Stimulated activated CD8-positive, alpha-beta memory T cell treated with anti-CD3 and anti-CD28 coated beads, Interleukin-2, amount 100 ng/mL, for 48 hours (primary cell): ENCODE measurements at regions not wholly inside any gene's neighbourhood (a gene's known extent, or its start where the extent isn't known, plus 50 kb on each side); places are given as distances from the start of the nearest gene placed in this dataset.

ENCODE experiments used
- DNase-seq, 2 donors: peaks; one replicate each; pipeline ENCODE4 v3.0.0-alpha.2; 2020; ENCODE audit warnings: low read depth in 2 of 2

GRCh38 chr21:24225431-24225830 is 1381.8 kb downstream of the MRPL39 start:
- no peak for DNase-seq

GRCh38 chr21:24224422-24224821 is 1382.9 kb downstream of the MRPL39 start:
- no peak for DNase-seq

GRCh38 chr21:24223624-24224023 is 1383.7 kb downstream of the MRPL39 start:
- no peak for DNase-seq

DNA sequence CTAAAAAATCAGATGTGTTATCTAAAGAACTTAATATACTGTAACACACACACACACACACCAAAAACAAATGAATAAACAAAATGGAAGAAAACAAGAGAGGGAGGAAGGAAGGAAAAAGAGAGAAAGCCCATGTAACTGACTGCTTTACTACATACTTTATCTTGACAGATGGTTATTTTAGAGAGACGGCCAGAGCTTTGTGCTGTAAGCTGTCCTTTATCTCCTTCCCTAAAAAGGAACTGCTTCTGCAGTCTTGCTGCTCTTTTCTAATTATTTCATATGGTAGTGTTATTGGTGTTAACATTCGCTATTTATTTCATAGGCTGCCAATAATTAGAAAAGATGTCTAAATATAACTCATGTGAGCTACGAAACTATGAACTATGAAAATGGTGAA is 1384.6 kb downstream of the MRPL39 start:
- no peak for DNase-seq

DNA sequence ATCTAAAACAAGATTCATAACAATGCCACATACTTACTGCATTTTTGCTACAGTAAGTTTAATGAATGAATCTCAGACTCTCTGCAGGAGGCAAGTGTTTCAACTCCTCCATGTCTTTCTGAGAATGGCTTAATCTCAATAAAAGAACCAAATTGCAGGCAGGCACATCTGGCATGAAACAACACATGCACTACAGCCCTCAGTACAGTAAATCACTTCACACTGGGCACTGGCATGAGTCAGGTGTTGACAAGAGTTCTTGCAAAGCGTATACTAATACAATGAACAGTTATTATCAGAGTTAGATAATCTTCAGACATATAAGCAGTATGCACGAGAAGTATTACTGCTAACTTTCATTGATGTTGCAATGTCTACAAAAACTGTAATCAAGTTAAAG is 1386.8 kb downstream of the MRPL39 start:
- DNase-seq, result no peak

- DNase-seq, result no peak
These were observed 1390.1 kb downstream of the MRPL39 start for GRCh38 chr21:24217151-24217550.

GRCh38 chr21:24210130-24210529 is 1397.2 kb downstream of the MRPL39 start:
- no peak for DNase-seq

GRCh38 chr21:24208562-24209260 is 1398.6 kb downstream of the MRPL39 start:
- no peak for DNase-seq

GRCh38 chr21:24205319-24205718 is 1402.0 kb downstream of the MRPL39 start:
- no peak for DNase-seq

DNA sequence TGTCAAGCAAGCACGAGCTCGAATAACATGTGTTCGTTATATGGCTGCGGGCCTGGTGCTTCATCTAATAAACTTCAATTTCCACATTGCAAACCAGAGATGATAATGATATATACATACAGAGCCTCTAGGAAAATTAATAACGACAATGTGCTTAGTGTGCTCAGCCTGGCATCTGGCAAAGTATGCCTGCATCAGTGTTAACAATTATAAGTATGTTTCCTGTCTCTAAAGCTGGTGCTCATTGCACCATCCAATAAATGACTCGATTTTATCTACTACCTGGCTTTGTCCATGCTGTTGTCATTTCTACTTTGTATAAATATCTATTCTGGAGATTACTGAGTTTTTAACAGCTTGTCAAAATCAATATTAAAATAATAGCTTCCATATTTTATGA is 1402.6 kb downstream of the MRPL39 start:
- no peak for DNase-seq

- DNase-seq, result no peak
These were observed 1407.2 kb downstream of the MRPL39 start for GRCh38 chr21:24200052-24200451.

DNA sequence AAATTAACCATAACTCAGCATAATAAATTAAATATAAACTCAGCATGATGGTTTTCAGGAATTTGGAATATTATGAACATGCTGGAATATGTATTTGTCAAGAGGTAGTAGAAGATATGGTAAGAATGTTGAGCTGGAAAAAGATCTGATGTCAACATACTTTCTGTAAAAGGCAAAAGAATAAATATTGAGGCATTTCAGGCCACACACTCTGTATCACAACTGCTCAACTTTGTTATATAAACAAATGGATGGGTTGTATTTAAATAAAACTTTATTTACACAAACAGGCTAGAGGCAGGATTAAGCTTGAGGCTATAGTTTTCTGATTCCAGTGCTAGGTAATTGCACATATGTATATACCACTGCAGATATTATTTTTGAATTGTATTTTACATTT is 1409.4 kb downstream of the MRPL39 start:
- no peak for DNase-seq

GRCh38 chr21:24197132-24197643 is 1410.1 kb downstream of the MRPL39 start:
- no peak for DNase-seq

GRCh38 chr21:24188506-24188905 is 1418.8 kb downstream of the MRPL39 start:
- no peak for DNase-seq

- DNase-seq, result no peak
These were observed 1424.2 kb downstream of the MRPL39 start for GRCh38 chr21:24183077-24183476.

DNA sequence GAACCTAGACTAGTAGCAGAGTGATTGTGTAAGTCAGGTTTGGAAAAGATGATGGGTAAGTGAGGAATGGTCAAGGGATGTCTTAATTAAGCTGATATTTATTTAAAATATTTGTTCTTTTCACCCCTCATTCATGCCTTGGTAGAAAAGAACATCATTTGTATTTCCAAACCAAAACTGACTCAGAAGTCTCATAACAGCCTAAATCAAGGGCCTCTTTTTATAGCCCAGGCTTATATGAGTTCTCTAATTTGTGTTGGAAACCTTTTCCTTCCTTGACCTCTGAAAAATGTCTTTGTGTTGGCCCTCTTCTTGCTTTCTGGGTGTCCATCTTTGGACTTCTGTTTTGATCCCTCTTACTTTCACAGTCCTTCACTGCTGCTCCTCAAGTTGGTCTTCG is 1428.2 kb downstream of the MRPL39 start:
- DNase-seq, result no peak

- DNase-seq, result no peak
These were observed 1432.2 kb downstream of the MRPL39 start for GRCh38 chr21:24175106-24175505.

DNA sequence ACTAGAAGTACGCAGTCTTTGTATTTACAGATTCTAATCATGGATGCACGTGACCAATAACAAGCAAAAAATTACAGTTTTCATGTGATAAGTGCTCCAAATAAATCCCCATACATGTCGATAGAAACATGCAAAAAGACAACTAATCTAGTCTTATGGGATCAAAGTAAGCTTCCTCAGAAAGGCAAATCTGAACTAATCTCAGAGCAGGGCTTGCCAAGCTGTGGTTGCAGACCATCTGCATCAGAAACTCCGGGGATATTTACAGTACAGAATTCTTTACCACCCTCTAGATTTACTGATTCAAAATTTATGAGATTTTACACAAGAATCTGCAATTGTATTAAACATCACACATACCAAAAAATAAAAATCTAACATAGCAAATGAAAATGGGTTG is 1435.5 kb downstream of the MRPL39 start:
- DNase-seq, result no peak

- no peak for DNase-seq
These were observed 1443.7 kb downstream of the MRPL39 start for GRCh38 chr21:24163539-24163938.

DNA sequence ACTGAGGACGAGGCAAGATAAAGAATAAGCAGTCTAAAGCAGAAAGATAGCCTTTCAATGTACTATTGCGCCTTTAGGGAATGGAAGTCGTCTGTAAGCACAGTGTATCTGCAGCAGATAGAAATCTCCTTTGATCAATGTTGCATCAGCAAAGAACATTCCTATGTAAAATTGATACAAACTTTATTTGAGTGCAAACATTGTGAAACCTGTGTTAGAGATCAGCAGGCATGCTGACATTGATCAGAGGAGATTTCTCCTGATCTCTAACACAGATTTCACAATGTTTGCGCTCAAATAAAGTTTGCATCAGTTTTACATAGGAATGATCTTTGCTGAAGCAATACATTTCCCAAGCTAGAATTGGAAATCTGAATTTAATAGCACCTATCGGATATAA is 1446.8 kb downstream of the MRPL39 start:
- DNase-seq, result no peak

DNA sequence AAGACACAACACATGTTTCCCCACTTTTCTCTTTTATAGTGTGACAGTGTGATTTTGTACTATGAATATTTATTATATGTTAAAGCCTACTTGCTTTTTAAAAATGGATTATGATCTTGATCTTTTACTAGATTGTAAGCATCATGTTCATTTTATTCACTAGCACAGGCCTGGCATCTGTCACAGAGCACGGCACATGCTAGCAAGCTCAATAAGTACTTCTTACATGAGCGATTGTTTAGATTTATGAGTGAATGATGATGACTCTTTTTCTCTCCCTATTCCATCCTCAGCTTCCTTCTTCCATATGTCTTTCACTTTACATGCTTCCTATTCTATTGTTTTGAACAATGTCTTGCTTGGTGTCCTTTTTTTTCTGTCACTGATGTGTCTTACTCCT is 1454.1 kb downstream of the MRPL39 start:
- DNase-seq, result no peak

GRCh38 chr21:24150753-24151152 is 1456.5 kb downstream of the MRPL39 start:
- DNase-seq, result no peak

GRCh38 chr21:24148461-24148860 is 1458.8 kb downstream of the MRPL39 start:
- DNase-seq, result no peak

- DNase-seq, result no peak
These were observed 1459.6 kb downstream of the MRPL39 start for GRCh38 chr21:24147674-24148073.
